Natural killer cell treated with Interleukin-12 subunit alpha and Interleukin-12 subunit beta and Interleukin-15 and Interleukin-18, amount 100 ng/mL, for 72 hours (primary cell): ENCODE measurements at regions not wholly inside any gene's neighbourhood (a gene's known extent, or its start where the extent isn't known, plus 50 kb on each side); places are given as distances from the start of the nearest gene placed in this dataset.
"Not testable (repeated sequence)": the region's sequence is repeated elsewhere in the genome, so short reads cannot be mapped to it uniquely, and the experiment has no call there.

ENCODE experiments used
- ATAC-seq, 2 donors: fragments of 150-1000 bp; cut with Tn5 transposase in 1 of 2; sonication (Bioruptor Pico), chemical (Tn5 transposase) in 1 of 2; 2 replicates each; pipeline ENCODE4 v1.10.0; 2021
- DNase-seq: peaks from one replicate; pipeline ENCODE4 v3.0.0; 2022; ENCODE audit warnings: low spot score
- H3K27ac Mint-ChIP-seq, 2 donors: 1 replicate in 1 of 2; 2 replicates in 1 of 2; pipeline ENCODE4 v1.8.0; 2022; ENCODE audit warnings: mixed read lengths in 2 of 2, mild to moderate bottlenecking in 1 of 2, moderate library complexity in 1 of 2
- H3K27me3 Mint-ChIP-seq, 2 donors: 1 replicate in 1 of 2; 2 replicates in 1 of 2; pipeline ENCODE4 v1.8.0; 2022; ENCODE audit warnings: mixed read lengths in 2 of 2
- H3K36me3 Mint-ChIP-seq: one replicate; pipeline ENCODE4 v1.8.0; 2022; ENCODE audit warnings: mixed read lengths
- H3K4me1 Mint-ChIP-seq, 2 donors: 1 replicate in 1 of 2; 2 replicates in 1 of 2; pipeline ENCODE4 v1.8.0; 2022; ENCODE audit warnings: low read depth in 2 of 2, mixed read lengths in 2 of 2, mild to moderate bottlenecking in 1 of 2
- H3K4me3 Mint-ChIP-seq: one replicate; pipeline ENCODE4 v1.8.0; 2022; ENCODE audit warnings: mixed read lengths
- H3K9me3 Mint-ChIP-seq: 2 replicates; pipeline ENCODE4 v1.8.0; 2022; ENCODE audit warnings: mixed read lengths

GRCh38 chr14:106329987-106330774, 803.8 kb downstream of the TMEM121 start:
- not testable (repeated sequence) for H3K36me3 Mint-ChIP-seq, H3K4me3 Mint-ChIP-seq, DNase-seq, H3K4me1 Mint-ChIP-seq, ATAC-seq, H3K27ac Mint-ChIP-seq, H3K9me3 Mint-ChIP-seq
- peaks cover 19 to 32% of the 10 kb centered on the region in 2 donors for H3K27me3 Mint-ChIP-seq

- H3K27ac Mint-ChIP-seq, H3K9me3 Mint-ChIP-seq, H3K4me1 Mint-ChIP-seq, H3K4me3 Mint-ChIP-seq, ATAC-seq, H3K36me3 Mint-ChIP-seq: not testable (repeated sequence)
- H3K27me3 Mint-ChIP-seq, result peaks cover 7 to 11% of the 10 kb centered on the region in 2 donors
- DNase-seq, result peak; percentile 69
These were observed 808.2 kb downstream of the TMEM121 start for GRCh38 chr14:106334428-106335109.

GRCh38 chr14:106335110-106335429, 808.7 kb downstream of the TMEM121 start:
- ATAC-seq, DNase-seq, H3K36me3 Mint-ChIP-seq, H3K4me1 Mint-ChIP-seq, H3K27ac Mint-ChIP-seq, H3K4me3 Mint-ChIP-seq, H3K9me3 Mint-ChIP-seq: not testable (repeated sequence)
- peaks cover 9 to 11% of the 10 kb centered on the region in 2 donors for H3K27me3 Mint-ChIP-seq

- H3K36me3 Mint-ChIP-seq, DNase-seq, ATAC-seq, H3K4me1 Mint-ChIP-seq, H3K27ac Mint-ChIP-seq, H3K9me3 Mint-ChIP-seq, H3K4me3 Mint-ChIP-seq: not testable (repeated sequence)
- H3K27me3 Mint-ChIP-seq, result peaks cover 0 to 17% of the 10 kb centered on the region in 2 donors
These were observed 812.4 kb downstream of the TMEM121 start for GRCh38 chr14:106338775-106339174.

- peaks cover 0 to 18% of the 10 kb centered on the region in 2 donors for H3K27me3 Mint-ChIP-seq
- not testable (repeated sequence) for H3K9me3 Mint-ChIP-seq, H3K36me3 Mint-ChIP-seq, H3K27ac Mint-ChIP-seq, H3K4me3 Mint-ChIP-seq, H3K4me1 Mint-ChIP-seq, DNase-seq
- peak in 1 of 2 donors; percentile 54 for ATAC-seq
These were observed 814.3 kb downstream of the TMEM121 start for GRCh38 chr14:106340658-106341057.

- DNase-seq, H3K27ac Mint-ChIP-seq, H3K36me3 Mint-ChIP-seq, H3K4me1 Mint-ChIP-seq, H3K9me3 Mint-ChIP-seq, H3K4me3 Mint-ChIP-seq: not testable (repeated sequence)
- ATAC-seq, result peak in 1 of 2 donors; percentile 53
- H3K27me3 Mint-ChIP-seq, result peaks cover 0 to 22% of the 10 kb centered on the region in 2 donors
These were observed 814.8 kb downstream of the TMEM121 start for GRCh38 chr14:106341161-106341560.

- Mint-ChIP-seq H3K4me1 (peaks cover 0 to 5% of the 10 kb centered on the region in 2 donors), H3K27ac (no peak overlapping the region), H3K4me3 (no peak overlapping the region), H3K36me3 (no peaks in the 10 kb centered on the region), H3K9me3 (no peaks in the 10 kb centered on the region), H3K27me3 (peaks cover 10 to 31% of the 10 kb centered on the region in 2 donors)
- no peak for ATAC-seq
- DNase-seq, result no peak
These were observed 817.2 kb downstream of the TMEM121 start for GRCh38 chr14:106343626-106344025.

- H3K36me3 Mint-ChIP-seq, H3K4me1 Mint-ChIP-seq, DNase-seq, H3K4me3 Mint-ChIP-seq, H3K9me3 Mint-ChIP-seq, H3K27ac Mint-ChIP-seq: not testable (repeated sequence)
- peak in 1 of 2 donors; percentile 12 for ATAC-seq
- H3K27me3 Mint-ChIP-seq, result peaks cover 10 to 31% of the 10 kb centered on the region in 2 donors
These were observed 817.8 kb downstream of the TMEM121 start for GRCh38 chr14:106344065-106344614.

- not testable (repeated sequence) for H3K4me1 Mint-ChIP-seq, DNase-seq, H3K9me3 Mint-ChIP-seq, H3K27ac Mint-ChIP-seq, H3K36me3 Mint-ChIP-seq, H3K4me3 Mint-ChIP-seq, ATAC-seq
- peaks cover 10 to 29% of the 10 kb centered on the region in 2 donors for H3K27me3 Mint-ChIP-seq
These were observed 818.6 kb downstream of the TMEM121 start for GRCh38 chr14:106344791-106345479.

GRCh38 chr14:106346084-106346483, 819.7 kb downstream of the TMEM121 start:
- Mint-ChIP-seq H3K9me3 (no peaks in the 10 kb centered on the region), H3K27ac (no peak overlapping the region), H3K4me3 (no peak overlapping the region), H3K4me1 (peaks cover 0 to 9% of the 10 kb centered on the region in 2 donors), H3K36me3 (no peaks in the 10 kb centered on the region), H3K27me3 (peaks cover 10 to 26% of the 10 kb centered on the region in 2 donors)
- ATAC-seq, result no peak
- DNase-seq, result no peak

GRCh38 chr14:106346534-106347290, 820.3 kb downstream of the TMEM121 start:
- Mint-ChIP-seq H3K4me3 (no peak overlapping the region), H3K9me3 (no peaks in the 10 kb centered on the region), H3K4me1 (peaks cover 0 to 5% of the 10 kb centered on the region in 2 donors), H3K27ac (no peak overlapping the region), H3K27me3 (peaks cover 10 to 23% of the 10 kb centered on the region in 2 donors), H3K36me3 (no peaks in the 10 kb centered on the region)
- no peak for ATAC-seq
- no peak for DNase-seq

- Mint-ChIP-seq H3K27ac (no peak overlapping the region), H3K4me1 (peaks cover 0 to 5% of the 10 kb centered on the region in 2 donors), H3K27me3 (peaks cover 10 to 20% of the 10 kb centered on the region in 2 donors), H3K9me3 (no peaks in the 10 kb centered on the region), H3K4me3 (no peak overlapping the region), H3K36me3 (no peaks in the 10 kb centered on the region)
- ATAC-seq (no peak), DNase-seq (no peak)
These were observed 821.0 kb downstream of the TMEM121 start for GRCh38 chr14:106347291-106347778.
